ENCODE measurements at regions not wholly inside any gene's neighbourhood (a gene's known extent, or its start where the extent isn't known, plus 50 kb on each side); places are given as distances from the start of the nearest gene placed in this dataset.
"Not testable (repeated sequence)": the region's sequence is repeated elsewhere in the genome, so short reads cannot be mapped to it uniquely, and the experiment has no call there.

DNA sequence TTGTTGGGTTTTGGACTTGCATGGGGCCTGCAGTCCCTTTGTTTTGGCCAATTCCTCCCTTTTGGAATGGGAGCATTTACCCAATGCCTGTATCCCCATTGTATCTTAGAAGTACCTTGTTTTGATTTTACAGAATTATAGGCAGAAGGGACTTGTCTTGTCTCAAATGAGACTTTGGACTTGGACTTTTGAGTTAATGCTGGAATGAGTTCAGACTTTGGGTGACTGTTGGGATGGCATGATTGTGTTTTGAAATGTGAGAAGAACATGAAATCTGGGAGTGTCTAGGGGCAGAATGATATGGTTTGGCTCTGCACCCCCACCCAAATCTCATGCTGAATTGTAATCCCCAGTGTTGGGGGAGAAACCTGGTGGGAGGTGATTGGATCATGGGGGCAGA, 76.8 kb upstream of the MKI67 start:
- DNase-seq (no peak), ATAC-seq (no peak)
- Histone ChIP-seq H3K27ac (no peak overlapping the region), H3K4me1 (no peaks in the 10 kb centered on the region), H3K4me3 (no peak overlapping the region), H3K9me3 (peaks cover 0 to 4% (median 0%) of the 10 kb centered on the region in 12 donors), H3K27me3 (peaks cover 0 to 46% (median 3%) of the 10 kb centered on the region in 9 donors), H3K36me3 (no peaks in the 10 kb centered on the region)
- intact Hi-C loops (cut with DNase I) = no loop called here
- TF ChIP-seq POLR2A (IDR thresholded peaks at IDR 0.05) = no peak
- TF ChIP-seq, protein P1, sequence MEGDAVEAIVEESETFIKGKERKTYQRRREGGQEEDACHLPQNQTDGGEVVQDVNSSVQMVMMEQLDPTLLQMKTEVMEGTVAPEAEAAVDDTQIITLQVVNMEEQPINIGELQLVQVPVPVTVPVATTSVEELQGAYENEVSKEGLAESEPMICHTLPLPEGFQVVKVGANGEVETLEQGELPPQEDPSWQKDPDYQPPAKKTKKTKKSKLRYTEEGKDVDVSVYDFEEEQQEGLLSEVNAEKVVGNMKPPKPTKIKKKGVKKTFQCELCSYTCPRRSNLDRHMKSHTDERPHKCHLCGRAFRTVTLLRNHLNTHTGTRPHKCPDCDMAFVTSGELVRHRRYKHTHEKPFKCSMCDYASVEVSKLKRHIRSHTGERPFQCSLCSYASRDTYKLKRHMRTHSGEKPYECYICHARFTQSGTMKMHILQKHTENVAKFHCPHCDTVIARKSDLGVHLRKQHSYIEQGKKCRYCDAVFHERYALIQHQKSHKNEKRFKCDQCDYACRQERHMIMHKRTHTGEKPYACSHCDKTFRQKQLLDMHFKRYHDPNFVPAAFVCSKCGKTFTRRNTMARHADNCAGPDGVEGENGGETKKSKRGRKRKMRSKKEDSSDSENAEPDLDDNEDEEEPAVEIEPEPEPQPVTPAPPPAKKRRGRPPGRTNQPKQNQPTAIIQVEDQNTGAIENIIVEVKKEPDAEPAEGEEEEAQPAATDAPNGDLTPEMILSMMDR (IDR thresholded peaks at IDR 0.05) = no peak

DNA sequence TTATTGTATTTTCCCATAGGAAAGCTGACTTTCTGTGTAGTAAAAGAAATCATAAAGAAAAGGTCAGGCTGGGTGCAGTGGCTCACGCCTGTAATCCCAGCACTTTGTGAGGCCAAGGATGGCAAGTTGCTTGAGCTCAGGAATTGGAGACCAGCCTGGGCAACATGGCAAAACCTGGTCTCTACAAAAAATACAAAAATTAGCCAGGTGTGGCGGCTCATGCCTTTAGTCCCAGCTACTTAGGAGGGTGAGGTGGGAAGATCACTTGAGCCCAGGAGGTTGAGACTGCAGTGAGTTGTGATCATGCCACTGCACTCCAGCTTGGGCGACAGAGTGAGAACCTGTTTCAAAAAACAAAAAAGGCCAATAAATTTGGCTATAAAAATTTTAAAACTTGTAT, 79.4 kb upstream of the MKI67 start:
- WGBS, 4 donors = 88 to 95% (median 93%) methylated on average over 3 of the region's 3 CpGs
- intact Hi-C loops (cut with DNase I); ATAC-seq; H3K4me1 ChIP-seq; H3K9me3 ChIP-seq; H3K27ac ChIP-seq; DNase-seq; H3K4me3 ChIP-seq; H3K36me3 ChIP-seq: not testable (repeated sequence)
- H3K27me3 ChIP-seq = peaks cover 0 to 43% (median 3%) of the 10 kb centered on the region in 9 donors

DNA sequence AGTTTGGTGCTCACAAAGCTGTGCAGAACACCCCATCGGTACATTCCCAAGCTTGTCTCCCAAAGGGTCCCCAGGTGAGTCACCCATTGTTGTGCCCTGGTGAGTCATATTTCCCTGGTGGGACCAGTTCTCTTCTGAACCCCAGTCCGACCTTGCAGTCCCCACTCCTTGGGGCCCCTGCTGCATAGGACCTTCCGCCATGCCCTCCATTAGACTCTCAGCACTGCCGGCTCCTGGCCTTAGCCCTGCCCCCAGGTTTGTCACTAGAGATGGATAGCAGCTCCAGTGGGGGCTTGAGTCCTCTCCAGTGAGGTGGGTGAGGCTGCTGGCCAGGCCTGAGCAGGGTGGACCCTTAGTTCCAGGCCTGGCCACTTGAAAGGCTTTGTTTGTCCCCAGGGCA, 80.5 kb upstream of the MKI67 start:
- Histone ChIP-seq H3K4me3 (no peak overlapping the region), H3K27me3 (peaks cover 0 to 38% (median 3%) of the 10 kb centered on the region in 9 donors), H3K27ac (no peak overlapping the region), H3K4me1 (peaks cover 0 to 15% (median under 1%) of the 10 kb centered on the region in 12 donors), H3K36me3 (no peaks in the 10 kb centered on the region), H3K9me3 (no peaks in the 10 kb centered on the region)
- ATAC-seq (no peak), DNase-seq (no peak)
- intact Hi-C loops (cut with DNase I) = no loop called here
- TF ChIP-seq, protein P1 (IDR thresholded peaks at IDR 0.05) = no peak
- no peak for TF ChIP-seq POLR2A (IDR thresholded peaks at IDR 0.05)
- 89 to 94% (median 91%) methylated on average over 4 of the region's 4 CpGs for WGBS, 4 donors

DNA sequence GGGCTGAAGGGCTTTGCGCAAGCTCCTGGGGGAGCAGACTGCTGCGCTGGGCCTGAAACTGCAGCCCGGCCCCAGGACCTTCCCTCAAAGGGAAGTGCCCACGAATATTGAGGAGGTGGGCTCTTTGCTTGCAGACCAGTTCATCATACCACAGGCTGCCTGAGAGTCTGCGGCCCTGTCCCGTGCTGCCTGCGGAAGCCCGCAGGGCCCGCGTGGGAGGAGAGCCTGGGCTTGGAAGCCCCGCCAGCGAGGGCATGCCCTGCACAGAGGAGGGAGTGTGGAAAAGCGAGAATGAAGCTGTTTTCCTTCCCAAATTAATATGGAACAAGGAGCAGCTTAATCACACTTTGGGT, 83.6 kb upstream of the MKI67 start:
- Histone ChIP-seq H3K4me1 (peaks cover 0 to 21% (median 2%) of the 10 kb centered on the region in 12 donors), H3K27me3 (peaks cover 0 to 24% (median 3%) of the 10 kb centered on the region in 9 donors), H3K9me3 (no peaks in the 10 kb centered on the region), H3K27ac (no peak overlapping the region), H3K36me3 (no peaks in the 10 kb centered on the region), H3K4me3 (peak overlapping the region; percentile 18 to 85 (median 63))
- TF ChIP-seq POLR2A (IDR thresholded peaks at IDR 0.05) = no peak
- TF ChIP-seq, protein P1 (IDR thresholded peaks at IDR 0.05) = no peak
- WGBS, 4 donors = 70 to 80% (median 74%) methylated on average over 13 of the region's 13 CpGs
- ATAC-seq (no peak), DNase-seq (no peak)
- intact Hi-C loops (cut with DNase I) = loop anchor here in 2 of 10 donors (5.0 to 10.0 kb wide), 2 partner anchors 1762 to 1765 kb away; no protein-coding TSS in a partner anchor
